GM23248 (cell line): ENCODE measurements at regions not wholly inside any gene's neighbourhood (a gene's known extent, or its start where the extent isn't known, plus 50 kb on each side); places are given as distances from the start of the nearest gene placed in this dataset.

Experiments
- DNase-seq: peaks from one replicate; pipeline ENCODE4 v3.0.0-alpha.2; 2015
- H2AFZ ChIP-seq: fragments of 200-600 bp; sonication (generic); 2 replicates; pipeline ENCODE4 v1.6.1; 2016; ENCODE audit warnings: antibody characterized with exemption
- H3F3A ChIP-seq: fragments of 200-600 bp; sonication (generic); 2 replicates; pipeline ENCODE4 v1.6.1; 2016; ENCODE audit warnings: mild to moderate bottlenecking, antibody characterized with exemption, mixed run types; ENCODE audit not compliant: insufficient read depth
- H3K27ac ChIP-seq: fragments of 200-600 bp; sonication (generic); 2 replicates; pipeline ENCODE4 v1.5.1; 2016; ENCODE audit warnings: mild to moderate bottlenecking
- H3K27me3 ChIP-seq: fragments of 200-600 bp; sonication (generic); replicated peaks from 2 replicates; pipeline ENCODE4 v1.6.1; 2016; ENCODE audit warnings: mild to moderate bottlenecking; ENCODE audit not compliant: insufficient read depth
- H3K36me3 ChIP-seq: fragments of 200-600 bp; sonication (generic); 2 replicates; pipeline ENCODE4 v1.6.1; 2016; ENCODE audit warnings: low read depth, mild to moderate bottlenecking
- H3K4me1 ChIP-seq: fragments of 200-600 bp; sonication (generic); 2 replicates; pipeline ENCODE4 v1.6.1; 2016; ENCODE audit warnings: mild to moderate bottlenecking; ENCODE audit not compliant: insufficient read depth
- H3K4me2 ChIP-seq: fragments of 200-600 bp; sonication (generic); one replicate; pipeline ENCODE4 v1.6.1; 2016; ENCODE audit warnings: mild to moderate bottlenecking; ENCODE audit not compliant: unreplicated experiment
- H3K4me3 ChIP-seq: fragments of 200-600 bp; sonication (generic); 2 replicates; pipeline ENCODE4 v1.5.1; 2016; ENCODE audit warnings: mild to moderate bottlenecking
- H3K79me2 ChIP-seq: fragments of 200-600 bp; sonication (generic); 2 replicates; pipeline ENCODE4 v1.6.1; 2016; ENCODE audit warnings: mild to moderate bottlenecking; ENCODE audit not compliant: insufficient read depth
- H3K9ac ChIP-seq: fragments of 200-600 bp; sonication (generic); 2 replicates; pipeline ENCODE4 v1.6.1; 2016; ENCODE audit warnings: mild to moderate bottlenecking
- H3K9me2 ChIP-seq: fragments of 200-600 bp; sonication (generic); 2 replicates; pipeline ENCODE4 v1.6.1; 2016; ENCODE audit warnings: mixed run types, mild to moderate bottlenecking, moderate library complexity; ENCODE audit not compliant: insufficient read depth
- H3K9me3 ChIP-seq: fragments of 200-600 bp; sonication (generic); one replicate; pipeline ENCODE4 v1.6.1; 2017; ENCODE audit warnings: low read depth
- H4K20me1 ChIP-seq: fragments of 200-600 bp; sonication (generic); 2 replicates; pipeline ENCODE4 v1.6.0; 2016; ENCODE audit not compliant: insufficient read depth
- EZH2 ChIP-seq: fragments of 200-600 bp; sonication (generic); IDR thresholded peaks from 2 replicates; pipeline ENCODE4 v1.6.1; 2018; ENCODE audit warnings: antibody characterized with exemption, mild to moderate bottlenecking; ENCODE audit not compliant: insufficient read depth, poor library complexity, severe bottlenecking
- EZH2phosphoT487 ChIP-seq: fragments of 200-600 bp; sonication (generic); IDR thresholded peaks from 2 replicates; pipeline ENCODE4 v1.6.1; 2018; ENCODE audit warnings: antibody characterized with exemption, moderate library complexity, mild to moderate bottlenecking, low read depth; ENCODE audit not compliant: insufficient read depth
- WGBS, 2 experiments: methylation state at CpG; one replicate each; pipeline ENCODE4 v1.1.6; 2015 to 2017; ENCODE audit warnings: low lambda C conversion rate in 2 of 2, low coverage in 1 of 2; ENCODE audit errors: missing lambda C conversion rate in 2 of 2; 5-methylcytosine and 5-hydroxymethylcytosine counted together
- in situ Hi-C: fragments of 300-500 bp; cut with MboI; formaldehyde crosslinking; loops from 2 replicates; pipeline ENCODE4 v1.15.0; 2020

- 72 to 76% methylated on average over 4 of the region's 4 CpGs for WGBS, 2 experiments
- H3K9ac ChIP-seq = no peak overlapping the region
Measured at GRCh38 chr22:27194096-27194748, 536.8 kb downstream of the MIAT start.

GRCh38 chr22:27195094-27195493, 537.7 kb downstream of the MIAT start:
- H3K4me3 ChIP-seq = no peak overlapping the region
- no peaks in the 10 kb centered on the region for H3K79me2 ChIP-seq
- H3K36me3 ChIP-seq = no peaks in the 10 kb centered on the region
- 92 to 93% methylated on average over 20 of the region's 20 CpGs for WGBS, 2 experiments
- no peaks in the 10 kb centered on the region for H3F3A ChIP-seq
- H3K4me2 ChIP-seq = no peak overlapping the region
- in situ Hi-C loops = no loop called here
- no peak for TF ChIP-seq EZH2
- no peak for TF ChIP-seq EZH2phosphoT487
- no peaks in the 10 kb centered on the region for H3K4me1 ChIP-seq
- H3K9me3 ChIP-seq = no peaks in the 10 kb centered on the region
- no peaks in the 10 kb centered on the region for H3K9me2 ChIP-seq
- no peak for DNase-seq
- H4K20me1 ChIP-seq = no peaks in the 10 kb centered on the region
- H3K9ac ChIP-seq = no peak overlapping the region
- no peak overlapping the region for H2AFZ ChIP-seq
- H3K27me3 ChIP-seq = no peaks in the 10 kb centered on the region
- no peak overlapping the region for H3K27ac ChIP-seq

More at GRCh38 chr22:27194096-27194748, 536.8 kb downstream of the MIAT start:
- DNase-seq = no peak
- Histone ChIP-seq H3K36me3 (no peaks in the 10 kb centered on the region), H3K27me3 (no peaks in the 10 kb centered on the region), H3F3A (no peaks in the 10 kb centered on the region), H3K4me3 (no peak overlapping the region), H3K9me2 (no peaks in the 10 kb centered on the region), H3K4me1 (no peaks in the 10 kb centered on the region), H3K79me2 (no peaks in the 10 kb centered on the region), H2AFZ (no peak overlapping the region), H4K20me1 (no peaks in the 10 kb centered on the region), H3K9me3 (no peaks in the 10 kb centered on the region), H3K4me2 (no peak overlapping the region), H3K27ac (no peak overlapping the region)
- in situ Hi-C loops = no loop called here
- no peak for TF ChIP-seq EZH2phosphoT487
- no peak for TF ChIP-seq EZH2

GRCh38 chr22:27195494-27195893, 538.1 kb downstream of the MIAT start:
- H3K4me2 ChIP-seq = no peak overlapping the region
- H3K27me3 ChIP-seq = no peaks in the 10 kb centered on the region
- no peaks in the 10 kb centered on the region for H3K9me2 ChIP-seq
- no peak for TF ChIP-seq EZH2
- TF ChIP-seq EZH2phosphoT487 = no peak
- no peak overlapping the region for H3K9ac ChIP-seq
- no peaks in the 10 kb centered on the region for H4K20me1 ChIP-seq
- in situ Hi-C loops = no loop called here
- no peak overlapping the region for H3K27ac ChIP-seq
- no peak for DNase-seq
- H3K4me1 ChIP-seq = no peaks in the 10 kb centered on the region
- no peak overlapping the region for H2AFZ ChIP-seq
- no peaks in the 10 kb centered on the region for H3K9me3 ChIP-seq
- H3K4me3 ChIP-seq = no peak overlapping the region
- no peaks in the 10 kb centered on the region for H3F3A ChIP-seq
- WGBS, 2 experiments = 81% methylated on average over 5 of the region's 5 CpGs
- no peaks in the 10 kb centered on the region for H3K36me3 ChIP-seq
- H3K79me2 ChIP-seq = no peaks in the 10 kb centered on the region

GRCh38 chr22:27196606-27197005, 539.2 kb downstream of the MIAT start:
- Histone ChIP-seq H3K9me2 (no peaks in the 10 kb centered on the region), H3K4me1 (peaks cover under 1% of the 10 kb centered on the region), H3F3A (peaks cover under 1% of the 10 kb centered on the region; the same call in 1 of the 2 replicates), H3K9me3 (no peaks in the 10 kb centered on the region), H3K36me3 (no peaks in the 10 kb centered on the region), H3K27me3 (no peaks in the 10 kb centered on the region), H3K4me2 (no peak overlapping the region), H2AFZ (no peak overlapping the region), H3K9ac (no peak overlapping the region), H3K27ac (no peak overlapping the region), H3K79me2 (no peaks in the 10 kb centered on the region), H4K20me1 (no peaks in the 10 kb centered on the region), H3K4me3 (no peak overlapping the region)
- DNase-seq = no peak
- TF ChIP-seq EZH2 (no peak), EZH2phosphoT487 (no peak)
- in situ Hi-C loops = no loop called here
- WGBS, 2 experiments = 36 to 38% methylated on average over 4 of the region's 4 CpGs
